CD4-positive, alpha-beta memory T cell (primary cell): ENCODE measurements at regions not wholly inside any gene's neighbourhood (a gene's known extent, or its start where the extent isn't known, plus 50 kb on each side); places are given as distances from the start of the nearest gene placed in this dataset.

Experiments used
- CTCF ChIA-PET: fragments of 350-600 bp; sonication (Branson Sonifier 250); formaldehyde crosslinking; loops from one replicate; lab custom pipeline; 2021; ENCODE audit warnings: inconsistent platforms; ENCODE audit not compliant: partially characterized antibody; lab: Charles Lee
- POLR2A ChIA-PET: fragments of 350-600 bp; sonication (Branson Sonifier 250); formaldehyde crosslinking; loops from one replicate; lab custom pipeline; 2021; ENCODE audit not compliant: partially characterized antibody; lab: Charles Lee
- DNase-seq, 5 donors: peaks; one replicate each; pipeline versions ENCODE4 v3.0.0 to v3.0.0-alpha.2; 2020 to 2022; ENCODE audit warnings: mixed read lengths in 1 of 5
- H3K27ac ChIP-seq: one replicate; pipeline ENCODE4 v1.7.0; 2013; ENCODE audit warnings: low read depth, low read length
- H3K27me3 ChIP-seq: 2 replicates; pipeline ENCODE4 v1.7.0; 2013; ENCODE audit warnings: mild to moderate bottlenecking, low read length, moderate library complexity; ENCODE audit not compliant: insufficient read depth
- H3K36me3 ChIP-seq: 2 replicates; pipeline ENCODE4 v1.7.0; 2013; ENCODE audit warnings: mild to moderate bottlenecking, low read length, moderate library complexity; ENCODE audit not compliant: insufficient read depth
- H3K4me1 ChIP-seq: 2 replicates; pipeline ENCODE4 v1.7.0; 2013; ENCODE audit warnings: mild to moderate bottlenecking, low read length, moderate library complexity; ENCODE audit not compliant: insufficient read depth
- H3K4me3 ChIP-seq, 2 donors: one replicate each; pipeline ENCODE4 v1.7.0; 2013; ENCODE audit warnings: low read length in 2 of 2, mild to moderate bottlenecking in 1 of 2
- H3K9me3 ChIP-seq, 2 donors: one replicate each; pipeline ENCODE4 v1.7.0; 2013; ENCODE audit warnings: low read length in 2 of 2, control low read depth in 1 of 2; ENCODE audit not compliant: control insufficient read depth in 1 of 2
- H3K27ac Mint-ChIP-seq, 7 donors: one replicate each; pipeline ENCODE4 v1.8.0; 2020 to 2021; ENCODE audit warnings: mixed read lengths in 7 of 7, mild to moderate bottlenecking in 6 of 7, inconsistent platforms in 3 of 7, moderate library complexity in 3 of 7
- H3K27me3 Mint-ChIP-seq, 2 donors: one replicate each; pipeline ENCODE4 v1.8.0; 2020 to 2021; ENCODE audit warnings: mixed read lengths in 2 of 2
- H3K36me3 Mint-ChIP-seq, 2 donors: one replicate each; pipeline ENCODE4 v1.8.0; 2020 to 2021; ENCODE audit warnings: mixed read lengths in 2 of 2, inconsistent platforms in 1 of 2, mild to moderate bottlenecking in 1 of 2
- H3K4me1 Mint-ChIP-seq, 4 donors: one replicate each; pipeline ENCODE4 v1.8.0; 2020 to 2021; ENCODE audit warnings: mixed read lengths in 4 of 4, mild to moderate bottlenecking in 1 of 4
- H3K4me3 Mint-ChIP-seq, 8 donors: one replicate each; pipeline ENCODE4 v1.8.0; 2020 to 2021; ENCODE audit warnings: mixed read lengths in 8 of 8, mild to moderate bottlenecking in 7 of 8, moderate library complexity in 6 of 8, inconsistent platforms in 3 of 8
- H3K9me3 Mint-ChIP-seq, 8 donors: one replicate each; pipeline ENCODE4 v1.8.0; 2020 to 2021; ENCODE audit warnings: mixed read lengths in 8 of 8, mild to moderate bottlenecking in 5 of 8, inconsistent platforms in 3 of 8, moderate library complexity in 1 of 8
- intact Hi-C: fragments of 100-400 bp; cut with micrococcal nuclease; formaldehyde crosslinking; loops from one replicate; pipeline ENCODE4 v1.15.1; 2023

- peaks cover 0 to 4% of the 10 kb centered on the region in 2 donors for H3K36me3 Mint-ChIP-seq
- CTCF ChIA-PET: interaction anchor here (1.0 to 18.7 kb wide), 8 partner anchors 21 to 755 kb away, joined by 3 to 388 read pairs (median 14); no protein-coding TSS in a partner anchor
- no peaks in the 10 kb centered on the region for H3K9me3 ChIP-seq
- no peak for DNase-seq
- no peaks in the 10 kb centered on the region for H3K27me3 ChIP-seq
- peaks cover 0 to 4% (median 3%) of the 10 kb centered on the region in 4 donors for H3K4me1 Mint-ChIP-seq
- no peak overlapping the region for H3K4me3 ChIP-seq
- POLR2A ChIA-PET: no interaction called here
- H3K36me3 ChIP-seq: no peaks in the 10 kb centered on the region
- no peak overlapping the region for H3K4me3 Mint-ChIP-seq
- H3K27ac Mint-ChIP-seq: no peak overlapping the region
- H3K27me3 Mint-ChIP-seq: peaks cover 2 to 3% of the 10 kb centered on the region in 2 donors
- peaks cover 3% of the 10 kb centered on the region for H3K4me1 ChIP-seq
- no peak overlapping the region for H3K27ac ChIP-seq
- intact Hi-C loops: no loop called here
- peaks cover 0 to 6% (median 0%) of the 10 kb centered on the region in 8 donors for H3K9me3 Mint-ChIP-seq
Measured at GRCh38 chr12:11578461-11578993, 70.9 kb upstream of the ETV6 start.

DNA sequence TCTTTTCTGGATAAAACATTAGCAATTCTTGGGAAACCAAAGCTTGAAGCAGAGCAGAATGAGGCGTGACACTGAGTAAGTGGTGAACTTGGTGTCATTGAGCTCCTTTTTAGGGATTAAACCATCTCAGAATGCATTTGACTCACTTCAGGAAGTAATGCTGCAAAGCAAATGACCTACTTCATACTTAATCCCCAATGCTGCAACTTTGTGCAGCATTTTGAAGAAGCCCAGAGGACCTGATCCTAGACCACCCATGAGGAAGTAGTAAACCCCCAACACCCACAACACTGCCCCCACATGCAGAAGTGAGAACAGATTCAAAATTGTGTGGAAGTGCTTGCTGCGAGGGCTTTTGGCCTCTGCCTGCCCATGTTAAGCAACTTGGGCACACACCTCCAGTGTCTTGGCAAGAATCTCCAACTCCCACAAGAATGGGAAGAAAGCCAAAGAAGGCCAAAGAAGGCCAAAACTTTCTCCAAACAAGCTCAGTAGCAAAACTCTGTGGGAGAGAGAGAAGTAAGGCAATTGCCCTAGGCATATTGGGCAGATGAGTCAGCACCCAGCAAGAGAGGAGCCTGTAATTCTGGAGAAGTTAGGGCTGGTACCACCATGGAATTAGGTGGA lies 69.2 kb upstream of the ETV6 start:
- Histone ChIP-seq H3K9me3 (no peaks in the 10 kb centered on the region), H3K27ac (no peak overlapping the region), H3K4me1 (peaks cover 3% of the 10 kb centered on the region), H3K36me3 (no peaks in the 10 kb centered on the region), H3K4me3 (no peak overlapping the region), H3K27me3 (no peaks in the 10 kb centered on the region)
- ChIA-PET POLR2A (interaction anchor here (1.1 to 1.4 kb wide), 2 partner anchors 453 to 747 kb away, joined by 4 to 8 read pairs; no protein-coding TSS in a partner anchor), CTCF (interaction anchor here (0.6 to 18.7 kb wide), 23 partner anchors 12 to 1156 kb away, joined by 3 to 388 read pairs (median 4); no protein-coding TSS in a partner anchor)
- intact Hi-C loops: loop anchor here (5.0 kb wide), 2 partner anchors 42 to 72 kb away; no protein-coding TSS in a partner anchor
- Mint-ChIP-seq H3K4me1 (peaks cover 0 to 4% (median 3%) of the 10 kb centered on the region in 4 donors), H3K36me3 (no peaks in the 10 kb centered on the region), H3K4me3 (no peak overlapping the region), H3K9me3 (peaks cover 0 to 1% (median 0%) of the 10 kb centered on the region in 8 donors), H3K27ac (no peak overlapping the region), H3K27me3 (peaks cover 2 to 3% of the 10 kb centered on the region in 2 donors)
- no peak for DNase-seq

DNA sequence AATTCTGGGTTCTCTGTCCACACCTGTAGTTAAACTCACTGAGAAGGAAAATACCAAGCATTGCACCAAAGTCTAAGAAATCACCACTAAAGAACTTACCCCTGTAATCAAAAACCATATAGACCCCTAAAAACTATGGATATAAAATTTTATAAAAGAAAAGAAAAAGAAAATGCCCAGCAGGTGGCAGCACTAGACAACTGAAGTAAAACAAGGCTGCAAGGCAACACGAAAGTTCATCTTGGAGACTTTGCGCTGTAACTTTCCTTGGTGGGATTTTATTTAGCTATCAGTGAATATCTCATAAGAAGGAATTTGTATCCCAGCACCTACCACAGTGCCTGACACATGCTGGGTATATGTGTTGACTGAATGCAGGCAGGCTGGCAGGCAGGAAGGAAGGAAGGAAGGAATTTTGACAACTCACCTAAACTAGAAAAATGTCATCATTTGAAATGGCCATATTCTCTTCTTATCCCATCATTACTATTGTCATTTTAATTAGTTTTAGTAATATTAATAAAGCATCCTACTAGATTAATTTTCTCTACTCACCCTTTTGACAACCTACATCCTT lies 68.2 kb upstream of the ETV6 start:
- POLR2A ChIA-PET: interaction anchor here (0.6 to 1.4 kb wide), 2 partner anchors 150 to 452 kb away, joined by 4 to 8 read pairs; no protein-coding TSS in a partner anchor
- intact Hi-C loops: loop anchor here (1.0 to 5.0 kb wide), 5 partner anchors 41 to 746 kb away; no protein-coding TSS in a partner anchor
- H3K4me1 ChIP-seq: peaks cover 3% of the 10 kb centered on the region

GRCh38 chr12:11584221-11584855 lies 65.1 kb upstream of the ETV6 start:
- intact Hi-C loops: loop anchor here (5.0 kb wide), 2 partner anchors 38 to 68 kb away; no protein-coding TSS in a partner anchor
- POLR2A ChIA-PET: interaction anchor here (2.4 kb wide), 1 partner anchor 449 kb away, joined by 7 read pairs; no protein-coding TSS in a partner anchor
- Mint-ChIP-seq H3K36me3 (no peaks in the 10 kb centered on the region), H3K27ac (no peak overlapping the region), H3K27me3 (peaks cover 2 to 3% of the 10 kb centered on the region in 2 donors), H3K4me1 (peaks cover 0 to 4% (median 3%) of the 10 kb centered on the region in 4 donors), H3K4me3 (no peak overlapping the region), H3K9me3 (no peaks in the 10 kb centered on the region)
- H3K27ac ChIP-seq: no peak overlapping the region
- H3K36me3 ChIP-seq: no peaks in the 10 kb centered on the region
- CTCF ChIA-PET: interaction anchor here (0.7 to 18.7 kb wide), 3 partner anchors 38 to 743 kb away, joined by 3 to 388 read pairs (median 3); no protein-coding TSS in a partner anchor
- H3K4me1 ChIP-seq: peaks cover 3% of the 10 kb centered on the region
- no peak for DNase-seq
- H3K9me3 ChIP-seq: no peaks in the 10 kb centered on the region
- no peaks in the 10 kb centered on the region for H3K27me3 ChIP-seq
- H3K4me3 ChIP-seq: no peak overlapping the region

More for the DNA sequence above, 68.2 kb upstream of the ETV6 start:
- CTCF ChIA-PET: interaction anchor here (0.6 to 18.7 kb wide), 31 partner anchors 8 to 770 kb away, joined by 3 to 388 read pairs (median 4); no protein-coding TSS in a partner anchor
- H3K4me3 ChIP-seq: no peak overlapping the region
- DNase-seq: peak; percentile 62 to 71 (median 67)
- Mint-ChIP-seq H3K27ac (peak overlapping the region in 1 of 7 donors; percentile 79), H3K4me3 (peak overlapping the region in 1 of 8 donors; percentile 59), H3K9me3 (no peaks in the 10 kb centered on the region), H3K27me3 (peaks cover 2 to 3% of the 10 kb centered on the region in 2 donors), H3K4me1 (peaks cover 0 to 4% (median 3%) of the 10 kb centered on the region in 4 donors), H3K36me3 (no peaks in the 10 kb centered on the region)
- H3K27ac ChIP-seq: no peak overlapping the region
- no peaks in the 10 kb centered on the region for H3K36me3 ChIP-seq
- H3K9me3 ChIP-seq: no peaks in the 10 kb centered on the region
- H3K27me3 ChIP-seq: no peaks in the 10 kb centered on the region

GRCh38 chr12:11592484-11592883 lies 57.0 kb upstream of the ETV6 start:
- no peak overlapping the region for H3K4me3 ChIP-seq
- no peaks in the 10 kb centered on the region for H3K36me3 ChIP-seq
- H3K9me3 ChIP-seq: no peaks in the 10 kb centered on the region
- no peaks in the 10 kb centered on the region for H3K4me1 ChIP-seq
- Mint-ChIP-seq H3K9me3 (no peaks in the 10 kb centered on the region), H3K27ac (no peak overlapping the region), H3K4me1 (peaks cover 0 to 2% (median 0%) of the 10 kb centered on the region in 4 donors), H3K4me3 (no peak overlapping the region), H3K27me3 (peaks cover 0 to 1% of the 10 kb centered on the region in 2 donors), H3K36me3 (no peaks in the 10 kb centered on the region)
- no peak overlapping the region for H3K27ac ChIP-seq
- intact Hi-C loops: no loop called here
- POLR2A ChIA-PET: no interaction called here
- CTCF ChIA-PET: interaction anchor here (1.5 kb wide), 1 partner anchor 11 kb away, joined by 4 read pairs; no protein-coding TSS in a partner anchor
- no peaks in the 10 kb centered on the region for H3K27me3 ChIP-seq
- DNase-seq: no peak

GRCh38 chr12:11593013-11593412 lies 56.5 kb upstream of the ETV6 start:
- POLR2A ChIA-PET: interaction anchor here (0.6 kb wide), 1 partner anchor 1174 kb away, joined by 3 read pairs; no protein-coding TSS in a partner anchor
- no peak for DNase-seq

More at GRCh38 chr12:11593013-11593412, 56.5 kb upstream of the ETV6 start:
- H3K27ac ChIP-seq: no peak overlapping the region
- no peaks in the 10 kb centered on the region for H3K36me3 ChIP-seq
- peaks cover 0 to 2% (median 0%) of the 10 kb centered on the region in 4 donors for H3K4me1 Mint-ChIP-seq
- no peaks in the 10 kb centered on the region for H3K4me1 ChIP-seq
- H3K27me3 ChIP-seq: no peaks in the 10 kb centered on the region
- H3K4me3 Mint-ChIP-seq: no peak overlapping the region
- CTCF ChIA-PET: no interaction called here
- no peaks in the 10 kb centered on the region for H3K9me3 ChIP-seq
- no peaks in the 10 kb centered on the region for H3K36me3 Mint-ChIP-seq
- H3K27me3 Mint-ChIP-seq: no peaks in the 10 kb centered on the region
- no peaks in the 10 kb centered on the region for H3K9me3 Mint-ChIP-seq
- no peak overlapping the region for H3K4me3 ChIP-seq
- intact Hi-C loops: no loop called here
- no peak overlapping the region for H3K27ac Mint-ChIP-seq
